Inflammatory macrophage treated with lipopolysaccharide for 4 hours (primary cell): ENCODE measurements at regions not wholly inside any gene's neighbourhood (a gene's known extent, or its start where the extent isn't known, plus 50 kb on each side); places are given as distances from the start of the nearest gene placed in this dataset.
"Not testable (repeated sequence)": the region's sequence is repeated elsewhere in the genome, so short reads cannot be mapped to it uniquely, and the experiment has no call there.

Experiments
- DNase-seq: peaks from one replicate; pipeline ENCODE4 v3.0.0-alpha.2; 2020

GRCh38 chr2:182477774-182478173 lies 50.9 kb upstream of the PDE1A start:
- no peak for DNase-seq

GRCh38 chr2:182481676-182482075 lies 54.8 kb upstream of the PDE1A start:
- no peak for DNase-seq

DNA sequence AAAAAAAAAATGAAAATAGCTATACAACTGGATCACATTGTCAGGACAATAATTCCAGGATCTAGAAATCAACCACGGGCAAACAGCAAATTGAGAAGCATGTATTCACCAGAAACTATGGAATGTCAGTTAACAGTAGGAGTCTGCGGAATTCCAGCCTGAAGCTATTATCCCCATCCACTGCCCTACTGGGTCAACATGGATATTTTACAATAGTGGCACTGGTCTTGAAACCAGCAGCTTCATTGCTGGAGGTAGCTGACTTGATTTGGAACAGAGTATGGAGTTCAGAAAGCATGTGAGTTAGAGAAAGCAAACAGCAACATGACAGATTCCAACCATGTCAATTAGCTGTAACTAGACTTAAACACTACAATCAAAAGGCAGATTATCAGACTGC lies 55.7 kb upstream of the PDE1A start:
- DNase-seq: no peak

- no peak for DNase-seq
Measured at GRCh38 chr2:182496596-182496995, 69.8 kb upstream of the PDE1A start.

GRCh38 chr2:182499706-182500470 lies 73.1 kb upstream of the PDE1A start:
- no peak for DNase-seq

- no peak for DNase-seq
Measured at GRCh38 chr2:182503886-182504285, 77.0 kb upstream of the PDE1A start.

DNA sequence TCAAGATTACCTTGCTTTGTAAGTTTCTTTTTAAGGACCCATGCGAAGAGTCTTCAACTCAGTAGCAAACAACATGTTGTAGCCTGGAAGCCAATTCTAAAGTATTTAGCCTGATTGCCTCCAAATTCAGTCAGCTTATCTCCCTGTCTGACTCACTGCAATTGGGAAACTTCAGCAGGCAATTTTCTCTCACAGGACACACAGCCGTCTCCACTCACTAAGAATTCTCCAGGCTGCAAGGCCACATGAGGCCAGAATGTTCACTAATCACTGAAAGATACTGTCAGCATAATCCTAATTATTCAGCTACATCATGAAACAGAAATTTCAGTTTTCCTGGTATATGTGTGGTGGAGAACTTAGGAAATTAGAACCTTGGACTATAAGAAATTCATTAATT lies 78.1 kb upstream of the PDE1A start:
- DNase-seq: no peak

- DNase-seq: peak; percentile 23
Measured at GRCh38 chr2:182506606-182507005, 79.8 kb upstream of the PDE1A start.

DNA sequence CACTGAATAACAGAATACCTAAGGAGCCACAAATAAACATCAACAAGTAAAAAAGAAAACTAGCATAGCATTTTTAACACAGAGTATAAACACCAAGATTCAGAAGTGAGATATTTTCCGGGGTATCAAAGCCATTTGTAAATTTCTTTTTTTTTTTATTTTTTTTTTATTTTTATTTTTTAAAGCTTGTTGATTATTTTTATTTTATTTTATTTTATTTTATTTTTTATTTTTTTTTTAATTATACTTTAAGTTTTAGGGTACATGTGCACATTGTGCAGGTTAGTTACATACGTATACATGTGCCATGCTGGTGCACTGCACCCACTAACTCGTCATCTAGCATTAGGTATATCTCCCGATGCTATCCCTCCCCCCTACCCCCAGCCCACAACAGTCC lies 81.7 kb upstream of the PDE1A start:
- DNase-seq: not testable (repeated sequence)

DNA sequence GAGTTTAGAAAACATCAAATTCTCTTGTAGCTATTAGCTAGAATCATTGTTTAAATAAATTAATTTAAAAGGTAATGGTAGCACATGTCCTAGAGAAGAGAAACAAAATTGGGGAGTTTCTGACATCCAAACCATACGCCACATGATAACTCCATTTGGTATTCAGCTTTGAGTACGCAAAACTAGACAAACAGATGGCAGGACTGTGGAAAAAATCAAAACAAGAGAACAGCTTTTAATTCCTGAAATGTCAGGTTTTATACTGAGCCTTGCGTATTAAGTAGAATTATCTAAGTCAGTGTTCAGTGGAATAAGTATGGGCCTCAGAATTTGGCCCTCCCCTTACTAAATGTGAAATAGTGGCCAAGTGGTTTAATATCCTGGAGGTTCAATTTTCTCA lies 82.4 kb upstream of the PDE1A start:
- no peak for DNase-seq

DNA sequence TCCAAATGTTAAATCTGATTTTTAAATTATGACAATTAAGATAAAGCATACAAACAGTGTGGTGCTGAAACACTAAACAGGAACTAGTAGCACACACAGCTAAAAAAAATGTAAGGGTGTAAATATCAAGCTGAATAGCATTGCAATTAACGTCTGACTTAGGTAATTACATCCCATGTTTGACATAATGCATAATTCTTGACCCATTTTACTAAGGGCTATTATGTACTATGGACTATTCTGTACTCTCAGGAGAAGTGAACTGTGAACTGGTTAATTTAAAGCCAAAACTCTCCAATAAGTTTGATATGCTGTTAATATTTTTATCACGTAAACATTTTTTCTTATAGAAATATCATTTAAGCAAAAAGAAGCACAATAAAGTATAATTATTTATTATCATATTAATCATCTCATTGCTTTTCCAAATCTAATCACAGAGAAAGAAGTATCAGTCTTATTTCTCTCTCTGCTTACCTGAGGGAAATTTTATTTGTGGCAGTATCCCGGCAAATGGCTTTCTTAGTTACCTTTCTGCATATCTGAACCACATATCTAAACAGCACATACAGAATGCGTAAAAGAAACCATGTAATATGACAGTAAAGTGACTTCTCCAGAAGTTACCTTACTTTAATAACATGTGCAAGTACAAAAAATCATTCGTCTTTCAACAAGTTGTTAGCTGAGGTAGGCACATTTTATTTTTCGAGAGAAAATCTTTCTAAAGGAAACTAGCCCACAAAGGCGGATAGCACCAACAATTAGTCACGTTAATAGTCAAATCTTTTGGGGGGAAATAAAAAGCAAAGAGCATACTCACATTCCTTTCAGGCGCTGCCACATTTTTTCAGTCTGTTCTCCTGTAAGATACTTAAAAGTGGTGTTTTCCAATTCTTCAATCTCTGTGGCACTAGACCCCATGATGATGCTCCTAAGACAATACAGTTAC lies 94.9 kb upstream of the PDE1A start:
- DNase-seq: no peak

- DNase-seq: no peak
Measured at GRCh38 chr2:182522405-182522896, 95.6 kb upstream of the PDE1A start.

DNA sequence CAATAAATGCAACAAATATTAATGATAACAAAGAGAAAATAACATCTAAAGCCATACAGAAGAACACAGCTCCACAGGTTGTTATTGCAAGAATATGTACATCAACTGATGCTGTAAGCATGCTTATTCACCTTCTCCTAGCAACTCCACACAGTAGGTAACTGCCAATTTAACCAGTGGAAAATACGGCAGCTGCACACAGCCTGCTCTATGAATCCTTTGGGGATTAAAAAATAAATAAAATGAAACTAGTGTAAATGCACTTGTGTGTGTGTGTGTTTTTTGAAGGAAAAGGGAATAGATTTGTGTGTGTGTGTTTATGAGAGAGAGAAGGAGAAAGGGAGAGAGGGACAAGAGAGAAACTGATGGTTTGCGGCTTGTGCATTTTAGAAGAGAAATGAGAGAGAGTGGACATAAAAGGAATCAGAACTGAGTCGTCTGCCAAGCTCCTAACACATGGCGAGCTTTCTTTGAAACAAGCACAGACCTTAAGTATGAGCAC lies 96.2 kb upstream of the PDE1A start:
- no peak for DNase-seq

GRCh38 chr2:182530636-182531035 lies 103.8 kb upstream of the PDE1A start:
- no peak for DNase-seq

- DNase-seq: peak; percentile 68
Measured at GRCh38 chr2:182540252-182540651, 113.4 kb upstream of the PDE1A start.

- DNase-seq: peak; percentile 35
Measured at GRCh38 chr2:182541268-182541667, 114.4 kb upstream of the PDE1A start.

- no peak for DNase-seq
Measured at GRCh38 chr2:182542501-182543258, 115.8 kb upstream of the PDE1A start.

DNA sequence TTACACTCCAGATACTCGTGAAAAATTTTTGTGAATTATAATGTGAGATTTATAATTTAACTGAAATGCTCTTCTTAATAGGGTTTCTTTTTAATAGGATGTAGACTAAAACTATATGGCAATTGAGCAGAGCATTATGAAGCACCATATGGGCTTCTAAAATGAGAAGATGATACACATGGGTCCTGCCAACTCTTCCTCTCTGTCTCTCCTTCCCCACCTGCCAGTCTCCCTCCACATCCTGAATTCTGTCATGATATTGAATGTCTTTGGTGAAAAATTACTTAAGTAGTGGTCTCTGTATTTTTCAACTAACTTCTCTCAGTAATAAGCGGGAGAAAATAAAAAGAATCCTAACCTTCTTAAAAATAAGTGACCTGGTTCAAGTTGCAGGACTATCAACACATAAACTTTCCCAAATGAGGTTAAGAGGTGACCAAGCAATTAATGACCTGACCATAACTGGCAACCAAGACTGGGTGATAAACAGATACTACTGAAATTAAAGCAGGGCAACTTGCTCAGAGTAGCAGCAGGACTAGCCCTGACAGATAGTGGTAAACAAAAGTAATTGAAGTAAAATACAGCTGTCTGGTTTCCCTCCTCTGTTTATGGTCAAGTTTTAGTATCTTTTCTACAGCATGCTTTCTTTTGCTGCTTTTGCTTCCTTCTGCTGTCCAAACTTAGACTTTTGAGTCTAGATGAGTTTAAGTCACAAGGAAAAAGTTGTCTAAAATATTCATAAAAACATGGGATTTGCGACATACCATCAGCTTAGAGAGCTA lies 117.1 kb upstream of the PDE1A start:
- DNase-seq: no peak

- no peak for DNase-seq
Measured at GRCh38 chr2:182545420-182546167, 118.8 kb upstream of the PDE1A start.

GRCh38 chr2:182548031-182548950 lies 121.5 kb upstream of the PDE1A start:
- DNase-seq: no peak
